Inflammatory macrophage (primary cell): ENCODE measurements at regions not wholly inside any gene's neighbourhood (a gene's known extent, or its start where the extent isn't known, plus 50 kb on each side); places are given as distances from the start of the nearest gene placed in this dataset.

ENCODE experiments used
- DNase-seq, 2 donors: peaks; one replicate each; pipeline ENCODE4 v3.0.0-alpha.2; 2020 to 2022

DNA sequence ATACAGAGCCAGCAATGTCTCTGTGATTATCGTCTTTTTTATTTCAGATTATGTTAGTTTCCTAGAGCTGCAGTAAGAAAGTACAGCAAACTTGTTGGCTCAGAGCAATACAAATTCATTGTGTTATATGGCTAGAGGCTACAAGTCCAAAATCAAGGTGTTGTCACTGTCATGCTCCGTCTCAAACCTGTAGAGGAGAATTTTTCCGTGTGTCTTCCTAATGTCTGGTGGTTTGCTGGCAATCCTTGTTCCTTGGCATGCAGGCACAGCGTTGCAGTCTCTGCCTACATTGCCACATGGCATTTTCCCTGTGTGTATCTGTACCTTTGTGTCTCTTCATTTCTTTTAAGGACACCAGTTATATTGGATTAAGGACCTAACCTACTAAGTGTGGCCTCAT is 244.4 kb downstream of the LRRIQ3 start:
- no peak for DNase-seq

DNA sequence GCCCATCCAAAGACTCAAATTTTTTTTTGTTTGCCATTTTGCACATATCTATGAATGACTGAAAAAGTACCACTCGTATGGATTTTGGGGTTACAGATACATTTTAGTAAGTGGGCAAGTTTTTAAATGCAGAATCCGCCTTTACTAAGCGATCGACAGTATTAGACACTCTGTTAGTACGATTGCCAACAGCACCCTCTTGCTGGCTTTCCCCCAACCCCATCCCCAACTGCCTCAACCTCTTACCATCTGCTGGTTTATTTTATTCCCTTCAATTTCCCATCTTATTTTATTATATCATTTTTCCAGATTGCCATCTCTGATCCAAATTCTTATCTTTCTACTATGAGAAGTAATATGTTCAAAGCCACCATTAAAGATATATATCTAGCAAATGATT is 244.8 kb downstream of the LRRIQ3 start:
- DNase-seq, result no peak

DNA sequence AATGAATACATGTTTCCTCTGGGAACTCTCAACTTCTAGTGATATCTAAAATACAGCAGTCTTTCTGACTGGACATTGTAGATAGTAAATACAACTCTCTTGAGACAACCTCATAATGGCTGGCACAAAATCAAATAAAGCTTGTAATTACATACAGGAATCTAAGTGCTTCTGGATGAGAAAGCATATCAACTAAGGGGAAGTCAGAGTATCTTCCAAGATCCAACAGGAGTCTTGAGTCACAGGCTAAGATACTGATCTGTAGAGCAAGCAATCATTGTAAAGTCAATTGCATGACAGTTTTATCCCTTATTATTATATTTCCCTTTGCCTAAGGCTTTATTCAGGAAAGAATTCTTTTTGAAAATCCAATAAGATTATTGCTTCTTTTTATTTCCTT is 249.9 kb downstream of the LRRIQ3 start:
- no peak for DNase-seq

DNA sequence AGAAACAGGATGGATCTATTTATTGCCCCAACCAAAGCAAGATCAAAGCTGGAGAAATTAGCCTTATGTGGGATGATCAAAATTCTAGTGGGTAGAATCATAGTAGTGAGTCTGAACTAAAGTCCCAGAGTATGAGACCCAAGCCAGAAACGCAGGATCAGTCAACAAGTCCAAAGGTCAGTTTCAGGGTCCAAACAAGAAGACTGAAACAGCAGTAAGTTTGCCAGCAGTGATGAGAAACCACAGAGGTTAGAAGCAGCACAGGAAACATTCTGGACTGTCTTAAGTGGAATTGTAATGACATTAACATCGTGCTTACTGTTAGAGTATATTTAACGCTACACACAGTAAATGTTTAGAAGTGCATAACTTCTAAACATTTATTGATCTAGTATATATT is 251.0 kb downstream of the LRRIQ3 start:
- DNase-seq, result no peak

DNA sequence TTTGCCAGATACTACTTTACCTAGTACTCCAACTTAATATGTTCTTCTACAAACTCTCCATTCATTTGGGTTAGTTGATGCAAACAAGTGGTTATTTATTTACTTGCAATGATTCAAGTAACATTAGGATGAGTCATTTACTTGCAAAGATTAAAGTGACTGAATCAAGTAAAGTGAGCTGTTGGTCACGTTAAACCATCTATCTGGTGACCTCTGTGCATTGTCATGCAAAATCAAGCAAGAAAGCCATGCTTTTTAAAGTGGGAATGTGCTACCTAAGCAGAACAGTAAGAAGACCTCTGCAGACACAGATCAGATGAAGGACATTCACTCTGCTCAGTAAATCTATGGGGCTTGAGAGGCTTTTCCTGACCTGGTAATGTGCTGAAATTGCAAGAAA is 254.7 kb downstream of the LRRIQ3 start:
- no peak for DNase-seq

DNA sequence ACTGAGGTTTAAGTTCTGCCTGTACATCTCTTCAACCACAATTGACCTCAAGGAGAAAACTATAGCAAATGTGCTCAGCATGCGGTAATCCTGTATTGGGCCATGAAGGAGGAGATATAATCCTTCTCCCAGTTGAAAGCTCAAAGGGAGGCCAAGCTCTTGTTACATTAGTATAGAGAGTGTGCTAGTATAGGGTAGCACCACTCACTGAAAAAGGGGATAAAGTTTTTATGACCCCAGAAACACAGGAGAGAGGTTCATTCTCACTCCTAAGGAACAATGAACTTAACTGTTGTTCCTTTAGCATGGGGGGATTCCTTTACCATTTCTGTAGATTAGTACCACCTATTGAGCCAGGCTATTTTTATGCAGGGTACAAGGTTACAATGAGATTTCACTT is 267.7 kb downstream of the LRRIQ3 start:
- no peak for DNase-seq

DNA sequence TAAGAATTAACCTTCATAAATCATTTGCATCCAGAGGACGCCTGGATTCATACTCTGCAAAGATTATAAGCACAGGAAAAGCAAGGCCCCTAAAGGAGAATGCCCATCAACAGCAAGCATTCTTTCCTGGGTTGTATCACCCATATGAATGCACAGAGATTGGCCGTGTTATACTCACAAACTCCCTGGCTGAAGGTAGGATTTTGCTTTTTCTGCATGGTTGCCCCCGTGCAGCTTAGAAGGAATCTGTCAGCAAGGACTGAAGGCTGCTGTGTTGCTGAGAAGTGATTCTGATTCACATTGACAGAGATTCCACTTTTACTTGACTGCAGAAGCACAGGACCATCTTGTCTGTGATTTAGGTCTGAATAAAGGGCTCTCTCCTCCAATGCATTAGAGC is 283.0 kb downstream of the LRRIQ3 start:
- no peak for DNase-seq

DNA sequence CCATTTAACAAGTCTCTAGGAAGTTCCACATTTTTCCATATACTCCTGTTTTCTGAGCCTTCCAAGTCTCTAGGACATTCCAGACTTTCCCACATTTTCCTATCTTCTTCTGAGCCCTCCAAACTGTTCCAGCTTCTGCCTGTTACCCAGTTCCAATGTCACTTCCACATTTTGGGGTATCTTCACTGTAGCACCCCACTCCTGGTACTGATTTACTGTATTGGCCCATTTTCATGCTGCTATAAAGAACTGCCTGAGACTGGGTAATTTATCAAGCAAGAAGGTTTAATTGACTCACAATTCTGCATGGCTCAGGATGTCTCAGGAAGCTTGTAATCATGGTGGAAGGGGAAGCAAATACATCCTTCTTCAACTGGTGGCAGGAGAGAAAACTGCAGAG is 285.0 kb downstream of the LRRIQ3 start:
- DNase-seq, result no peak

DNA sequence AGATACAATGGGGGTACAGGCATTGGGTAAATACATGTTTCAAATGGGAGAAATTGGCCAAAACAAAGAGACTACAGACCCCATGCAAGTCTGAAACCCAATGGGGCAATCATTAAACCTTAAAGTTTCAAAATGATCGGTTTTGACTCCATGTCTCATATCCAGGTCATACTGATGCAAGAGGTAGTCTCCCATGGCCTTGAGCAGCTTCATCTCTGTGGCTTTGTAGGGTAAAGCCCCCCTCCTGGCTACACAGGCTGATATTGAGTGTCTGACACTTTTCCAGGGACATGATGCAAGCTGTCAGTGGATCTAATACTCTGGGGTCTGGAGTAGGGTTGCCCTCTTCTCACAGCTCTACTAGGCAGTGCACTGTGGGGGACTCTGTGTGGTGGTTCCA is 286.1 kb downstream of the LRRIQ3 start:
- DNase-seq, result no peak

DNA sequence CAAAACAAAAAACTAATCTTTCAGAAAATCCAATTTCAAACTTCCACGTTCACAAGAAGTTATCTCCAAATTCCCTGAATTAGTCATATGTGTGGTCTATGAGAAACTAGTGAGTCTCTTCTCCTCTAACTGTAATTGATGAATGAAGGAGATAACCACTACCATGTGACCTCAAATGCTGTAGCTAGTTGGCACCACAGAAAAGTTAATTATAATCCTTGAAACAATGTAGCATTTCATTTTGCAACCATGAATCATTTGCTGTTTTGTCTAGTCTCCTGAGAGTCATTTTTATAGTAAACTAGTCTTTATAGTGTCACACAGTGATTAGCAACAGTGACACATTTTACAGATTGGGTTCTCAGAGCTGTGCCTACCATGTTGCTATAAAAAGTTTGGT is 287.5 kb downstream of the LRRIQ3 start:
- DNase-seq, result no peak

DNA sequence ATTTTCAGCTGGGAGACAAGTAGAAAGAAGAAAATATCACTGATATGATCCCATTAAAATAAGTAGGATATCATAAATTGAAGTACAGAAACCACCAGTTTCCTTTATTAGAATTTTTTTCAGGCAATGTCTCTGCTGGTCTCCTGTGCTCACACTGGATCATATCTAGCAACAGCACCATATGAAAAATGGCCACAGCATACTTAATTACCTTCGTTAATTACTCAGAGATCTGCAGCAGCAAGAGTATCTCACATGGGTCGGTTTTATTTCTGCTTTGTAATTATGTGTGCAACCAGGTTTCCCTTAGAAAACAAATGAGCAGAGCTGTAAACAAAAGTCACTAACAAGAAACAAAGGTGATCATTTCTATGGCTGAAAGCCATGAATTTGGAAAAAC is 287.9 kb downstream of the LRRIQ3 start:
- no peak for DNase-seq

DNA sequence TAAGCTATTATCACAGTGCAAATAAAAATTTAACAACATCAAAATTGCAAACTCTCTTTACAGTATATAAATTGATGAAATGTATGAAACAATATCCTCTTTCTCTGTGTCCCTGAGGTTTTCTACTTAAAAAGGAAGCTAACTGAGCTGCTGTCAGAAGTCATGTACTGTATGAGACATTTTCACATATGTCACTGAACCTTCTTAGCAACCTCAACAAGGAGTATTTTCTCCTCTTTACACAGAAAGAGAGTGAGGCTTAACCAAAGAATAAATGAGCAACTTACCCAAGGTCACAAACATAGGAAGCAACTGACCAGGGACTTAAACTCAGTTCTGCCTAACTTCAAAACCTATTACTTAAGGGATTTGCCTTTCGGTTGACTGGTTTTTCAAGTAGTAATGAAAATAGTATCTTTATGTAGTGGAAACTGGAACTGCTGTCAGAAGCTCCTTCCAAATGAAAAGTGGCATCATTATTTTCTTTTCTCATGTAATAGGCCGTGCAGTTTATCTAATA is 288.9 kb downstream of the LRRIQ3 start:
- no peak for DNase-seq

DNA sequence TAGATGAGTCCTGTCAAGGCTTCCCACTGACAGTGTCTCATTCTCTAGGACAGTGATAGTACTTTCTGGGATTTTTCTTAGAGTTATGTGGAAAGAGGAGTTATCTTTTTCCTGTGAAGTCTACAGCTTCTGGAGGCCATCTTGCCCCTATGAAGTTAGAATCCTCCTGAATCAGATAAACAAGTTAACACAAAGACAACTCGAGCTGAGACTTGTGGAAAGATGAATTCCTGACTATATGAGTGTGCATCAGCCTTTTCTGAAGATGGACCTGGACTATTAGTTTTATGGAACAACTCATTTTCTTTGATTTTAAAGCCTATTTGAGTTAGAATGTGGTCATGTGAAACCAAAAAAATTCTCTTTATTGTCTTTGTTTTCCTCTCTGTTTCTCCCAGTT is 290.9 kb downstream of the LRRIQ3 start:
- no peak for DNase-seq

DNA sequence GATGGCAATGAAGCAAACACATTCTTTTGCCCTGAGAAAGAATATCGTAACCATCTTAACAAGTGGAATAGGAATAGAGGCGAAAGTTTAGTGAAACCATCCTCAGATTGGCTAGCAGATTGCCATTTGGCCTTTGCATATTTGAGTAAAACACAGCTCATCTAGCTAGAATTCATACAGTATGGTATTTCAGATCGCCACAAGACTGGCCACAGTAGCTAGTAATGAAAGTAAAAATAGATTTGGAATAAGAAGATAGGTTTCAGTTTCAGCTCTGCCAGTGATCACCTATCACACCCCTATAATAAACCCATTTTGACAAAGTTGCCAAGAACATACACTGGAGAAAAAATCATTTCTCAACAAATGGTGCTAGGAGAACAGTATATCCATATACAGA is 294.9 kb downstream of the LRRIQ3 start:
- DNase-seq, result no peak

DNA sequence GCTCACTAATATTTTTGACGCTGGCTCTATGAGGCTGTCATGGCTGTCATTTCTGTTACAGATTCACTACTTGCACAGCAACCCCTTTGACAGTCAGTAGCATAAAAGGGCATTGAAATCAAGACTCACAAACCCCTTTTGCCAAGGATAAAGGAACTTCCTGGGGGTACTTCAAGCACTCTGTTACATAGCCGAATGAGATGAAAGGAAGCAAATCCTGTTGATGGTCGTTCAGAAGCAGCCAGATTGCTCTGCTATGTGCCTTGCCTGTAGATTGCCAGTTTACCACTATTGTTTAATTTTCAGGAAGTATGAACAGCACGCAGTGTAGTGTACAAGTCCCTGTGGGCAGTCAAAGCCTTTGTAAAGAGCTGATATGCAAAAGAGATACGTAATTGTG is 296.2 kb downstream of the LRRIQ3 start:
- DNase-seq, result no peak

DNA sequence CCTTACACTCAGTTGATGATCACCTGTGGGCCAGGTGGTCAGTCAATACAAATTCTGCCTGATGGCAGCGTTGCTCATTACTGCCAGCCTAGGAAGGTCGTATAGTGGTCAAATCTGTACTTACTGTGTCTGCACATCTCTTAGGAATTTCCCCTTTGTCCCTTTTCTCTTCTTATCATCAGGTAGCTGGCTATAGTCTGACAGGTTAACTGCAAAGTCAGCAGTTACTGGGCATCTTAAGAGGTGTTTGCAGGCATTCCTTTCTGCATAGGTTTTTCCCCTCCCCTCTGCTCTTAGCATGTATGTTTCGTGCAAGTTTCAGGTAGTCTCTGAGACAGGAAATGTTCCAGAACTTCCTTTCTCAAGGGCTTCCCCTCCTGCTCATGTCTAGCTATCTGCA is 298.7 kb downstream of the LRRIQ3 start:
- no peak for DNase-seq

DNA sequence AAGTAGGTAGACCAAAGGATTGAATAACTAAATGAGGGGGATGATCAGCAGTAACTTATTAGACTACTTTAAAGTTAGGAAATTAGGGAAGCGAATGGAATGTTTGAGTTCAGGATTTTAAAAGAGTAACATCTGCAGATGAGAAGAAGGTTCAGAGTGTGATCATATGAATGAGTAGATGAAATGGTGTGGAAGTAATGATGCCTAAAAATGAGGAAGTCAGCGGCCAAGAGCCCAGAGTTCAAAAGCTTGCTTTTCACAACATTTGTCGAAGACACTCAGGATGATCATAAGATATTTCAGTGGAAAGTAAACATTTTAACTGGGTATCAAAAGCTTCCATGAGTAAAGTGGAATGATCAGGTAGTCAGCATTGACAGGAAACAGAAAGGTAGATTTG is 299.4 kb downstream of the LRRIQ3 start:
- DNase-seq, result no peak

DNA sequence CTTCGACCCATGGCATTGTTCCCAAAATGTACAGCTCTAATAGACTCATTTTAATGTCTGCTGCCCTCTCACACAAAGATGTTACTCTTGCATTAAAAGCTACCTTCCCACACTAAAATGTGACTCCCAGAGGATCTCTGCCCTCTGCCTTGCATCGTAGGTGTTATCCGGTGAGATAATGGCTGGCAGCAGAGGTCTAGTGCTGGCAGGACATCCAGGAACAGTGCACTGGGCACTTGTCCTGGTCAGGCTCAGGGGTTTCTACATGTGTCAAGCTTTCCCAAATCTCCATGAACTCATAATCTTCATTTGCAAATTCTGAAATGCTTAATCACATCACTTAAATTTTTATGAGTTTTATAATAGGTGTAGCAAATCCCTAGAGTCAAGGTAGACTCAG is 310.6 kb downstream of the LRRIQ3 start:
- DNase-seq, result no peak

DNA sequence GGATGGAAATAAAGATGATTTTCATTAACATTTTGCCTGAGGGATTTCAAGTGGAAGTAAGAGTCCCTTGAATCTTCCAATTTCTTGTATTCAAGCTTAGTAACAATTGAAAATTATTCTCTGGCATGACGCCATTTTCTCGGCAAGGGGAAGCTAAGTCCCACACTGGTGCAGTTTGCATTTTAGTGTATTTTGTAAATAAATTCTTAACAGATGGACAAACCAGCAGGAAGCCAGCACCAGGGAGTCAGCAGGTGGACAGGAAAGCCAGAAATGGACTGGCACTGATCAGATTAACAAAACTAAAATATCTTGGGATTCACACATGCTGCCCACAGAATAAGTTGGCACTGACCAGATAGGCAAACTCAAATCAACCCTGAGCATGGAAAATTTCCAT is 311.3 kb downstream of the LRRIQ3 start:
- no peak for DNase-seq

DNA sequence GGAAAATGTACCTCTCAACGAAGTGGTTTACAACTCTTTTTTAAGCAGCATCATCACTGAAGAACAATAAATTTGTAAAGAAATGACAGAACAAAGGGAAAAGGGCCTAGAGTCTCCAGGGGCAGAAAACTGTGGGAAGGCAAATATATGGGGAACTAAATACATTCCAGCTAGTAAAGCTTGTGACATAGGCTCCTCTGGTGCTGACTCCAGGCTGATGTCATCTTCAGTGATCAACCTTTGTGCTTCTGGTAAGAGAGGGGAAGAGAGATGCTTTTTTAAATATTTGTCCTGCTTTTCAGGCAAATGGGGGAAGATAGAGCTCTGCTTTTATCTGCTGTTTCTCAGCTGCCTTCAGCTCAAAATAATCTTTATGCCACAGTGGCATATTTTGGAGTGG is 323.2 kb downstream of the LRRIQ3 start:
- no peak for DNase-seq

DNA sequence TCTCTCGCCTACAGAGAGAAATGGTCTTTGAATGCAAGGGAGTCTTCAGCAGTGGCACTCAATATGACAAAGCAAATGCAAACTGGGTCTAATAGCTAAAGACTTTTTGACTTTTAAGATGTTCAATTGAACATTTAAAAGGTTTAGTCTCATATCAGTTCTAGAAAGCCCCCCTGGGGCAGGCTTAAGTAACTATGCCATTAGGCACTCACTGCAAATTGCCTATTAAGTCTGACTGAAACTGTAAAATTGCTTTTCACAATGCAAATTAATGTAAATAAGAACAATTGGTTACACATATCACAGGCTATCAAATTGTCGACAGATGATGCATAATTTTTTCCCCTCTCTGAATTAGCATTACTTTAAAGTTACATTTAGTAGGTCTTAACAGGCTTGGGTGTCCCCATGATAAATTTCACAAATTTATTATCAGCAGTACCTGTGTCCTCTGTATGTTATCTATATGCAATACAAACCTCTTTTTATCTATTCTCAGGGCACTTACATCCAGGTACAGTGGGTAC is 329.1 kb downstream of the LRRIQ3 start:
- no peak for DNase-seq

DNA sequence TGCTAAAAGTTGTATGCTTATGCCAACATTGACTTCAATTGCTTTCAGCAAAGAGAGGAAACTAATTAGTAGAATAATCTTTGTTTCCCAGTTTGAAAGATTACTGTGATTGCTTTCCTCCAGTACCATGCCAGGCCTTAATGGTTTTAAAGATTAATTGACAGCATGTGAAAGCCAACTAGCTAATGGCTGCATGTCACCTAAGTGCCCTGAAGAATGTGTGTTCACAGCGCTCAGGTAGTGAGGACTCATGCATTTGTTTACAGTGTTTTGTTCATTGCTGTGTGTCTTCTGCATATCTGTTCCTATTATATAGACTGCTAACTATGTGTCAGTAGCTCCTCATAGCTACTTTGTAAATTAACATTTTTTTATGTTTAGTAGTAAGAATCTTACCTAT is 335.6 kb downstream of the LRRIQ3 start:
- no peak for DNase-seq

DNA sequence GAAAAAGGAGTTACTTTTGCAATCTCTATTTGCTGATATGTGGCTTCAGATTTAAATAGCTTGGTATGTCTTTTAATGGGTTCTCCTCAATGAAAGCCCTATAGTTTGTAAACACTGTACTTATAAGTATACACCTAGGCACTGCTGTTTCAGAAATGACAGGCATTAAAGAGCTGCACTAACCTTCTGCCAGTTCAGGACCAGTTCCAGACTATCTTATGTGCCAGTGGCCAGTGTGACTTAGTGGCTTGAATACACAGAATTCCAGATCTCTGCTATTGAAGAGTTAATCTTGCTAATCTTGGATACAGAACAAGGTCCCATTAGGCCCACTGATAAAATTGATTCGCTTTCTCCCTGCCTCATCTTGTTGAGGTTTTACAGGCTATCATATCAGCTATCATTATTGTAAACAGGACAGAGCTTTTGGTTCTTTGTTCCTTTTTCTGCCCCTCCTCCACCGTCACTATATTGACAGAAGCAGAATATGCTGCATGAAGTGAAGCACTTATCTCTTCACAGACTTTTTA is 337.5 kb downstream of the LRRIQ3 start:
- DNase-seq, result no peak

DNA sequence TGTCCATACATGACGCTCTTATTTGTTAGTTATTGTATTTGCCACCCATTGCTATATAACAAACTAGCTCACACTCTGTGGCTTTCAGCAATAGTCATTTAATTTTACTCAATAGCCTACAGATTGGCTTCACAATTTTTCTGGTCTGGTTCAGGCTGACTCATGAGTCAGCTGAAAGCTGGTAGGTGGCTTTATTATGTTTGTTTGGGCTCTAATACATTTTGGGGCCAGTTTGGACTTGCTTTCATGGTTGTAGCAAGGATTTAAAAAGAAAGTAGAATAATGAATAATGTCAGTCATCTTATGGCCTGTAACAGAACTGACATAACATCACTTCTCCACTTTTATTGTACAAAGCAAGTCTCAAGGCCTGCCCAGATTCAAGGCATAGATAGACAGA is 338.7 kb downstream of the LRRIQ3 start:
- DNase-seq, result no peak

DNA sequence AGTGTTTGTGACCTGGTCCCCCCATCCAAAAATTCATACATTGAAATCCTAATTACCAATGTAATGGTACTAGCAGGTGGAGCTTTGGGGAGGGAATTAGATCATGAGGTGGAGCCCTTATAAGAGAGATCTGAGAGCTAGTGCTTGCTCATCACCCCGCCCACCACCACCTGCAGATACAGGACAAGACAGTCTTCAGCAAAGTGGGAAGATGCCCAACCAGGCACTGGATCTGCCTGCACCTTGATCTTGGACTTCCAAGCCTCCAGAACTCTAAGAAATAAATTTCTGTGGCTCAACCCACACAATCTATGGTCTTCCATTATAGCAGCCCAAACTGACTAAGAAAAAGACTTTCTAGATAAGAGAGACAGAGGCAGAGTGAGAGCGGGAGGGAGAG is 343.4 kb downstream of the LRRIQ3 start:
- DNase-seq, result no peak
